K562 (cell line): ENCODE measurements at regions not wholly inside any gene's neighbourhood (a gene's known extent, or its start where the extent isn't known, plus 50 kb on each side); places are given as distances from the start of the nearest gene placed in this dataset.

ENCODE experiments used
- ATAC-seq: fragments of 200-7000 bp; cut with Tn5 transposase; 3 replicates; pipeline ENCODE4 v1.9.1; 2020; ENCODE audit warnings: moderate library complexity
- BruUV-seq: library from RNA; stranded (reverse); fragments of 400-500 nt; replicated peaks from 2 replicates; lab custom pipeline; 2021; lab: Mats Ljungman, UMichigan
- CTCF ChIA-PET: fragments of 300-600 bp; formaldehyde crosslinking; extraction: SDS; loops from one replicate; lab custom pipeline; 2021; ENCODE audit warnings: low intra/inter-chr PET ratio; lab: Yijun Ruan, JAX
- POLR2A ChIA-PET: fragments of 300-600, 350-650 bp; sonication (Branson Sonifier 250); formaldehyde crosslinking; extraction: SDS; loops from one replicate; lab custom pipeline; 2021; ENCODE audit warnings: antibody characterized with exemption, inconsistent platforms; lab: Yijun Ruan, JAX
- DNase-seq, 4 experiments: peaks; one replicate each; pipeline versions ENCODE4 v3.0.0 to v3.0.0-alpha.2; 2011 to 2018; ENCODE audit warnings: low spot score in 3 of 4, mixed read lengths in 3 of 4; ENCODE audit errors: extremely low read depth in 1 of 4
- FAIRE-seq: peaks from 2 replicates; lab custom pipeline; 2011; peaks lifted over from hg19 to GRCh38; lab: Jason Lieb, UNC
- H2AFZ ChIP-seq: 2 replicates; pipeline ENCODE4 v1.6.0; 2011; ENCODE audit warnings: low read depth, low read length, control low read depth, inconsistent platforms
- H3K27ac ChIP-seq: fragments of 200-600 bp; 3 replicates; pipeline ENCODE4 v1.8.0; 2011; ENCODE audit warnings: low read depth, mild to moderate bottlenecking, control low read depth, inconsistent platforms, low read length, moderate library complexity, mixed read lengths; ENCODE audit errors: extremely low read depth
- H3K27me3 ChIP-seq, 2 experiments: fragments of 300-600 bp in 1 of 2; 2 replicates in 1 of 2; 3 replicates in 1 of 2; pipeline versions ENCODE4 v1.6.0 to v1.8.0; 2011; ENCODE audit warnings: inconsistent platforms in 2 of 2, low read length in 2 of 2, mild to moderate bottlenecking in 1 of 2, mixed read lengths in 1 of 2, moderate library complexity in 1 of 2; ENCODE audit not compliant: control insufficient read depth in 2 of 2, insufficient read depth in 2 of 2
- H3K36me3 ChIP-seq: fragments of 300-600 bp; 3 replicates; pipeline ENCODE4 v1.8.0; 2011; ENCODE audit warnings: mild to moderate bottlenecking, low read length, inconsistent platforms; ENCODE audit not compliant: control insufficient read depth, insufficient read depth
- H3K4me1 ChIP-seq, 2 experiments: fragments of 200-600 bp in 1 of 2; replicated peaks in 1 of 2; 2 replicates in 1 of 2; 3 replicates in 1 of 2; pipeline versions ENCODE4 v1.5.1 to v1.8.0; 2011; ENCODE audit warnings: inconsistent platforms in 2 of 2, low read length in 2 of 2, mild to moderate bottlenecking in 1 of 2, mixed read lengths in 1 of 2, moderate library complexity in 1 of 2; ENCODE audit not compliant: control insufficient read depth in 2 of 2, insufficient read depth in 2 of 2
- H3K4me2 ChIP-seq: 2 replicates; pipeline ENCODE4 v1.6.1; 2011; ENCODE audit warnings: low read length, control low read depth, inconsistent platforms, mixed read lengths; ENCODE audit not compliant: insufficient read depth
- H3K4me3 ChIP-seq: fragments of 200-600 bp; sonication (generic), shearing (Covaris generic); 2 replicates; pipeline ENCODE4 v1.5.1; 2016; ENCODE audit warnings: control low read depth, inconsistent platforms
- H3K79me2 ChIP-seq: fragments of 200-600 bp; 3 replicates; pipeline ENCODE4 v1.8.0; 2011; ENCODE audit warnings: low read length, inconsistent platforms; ENCODE audit not compliant: control insufficient read depth, insufficient read depth
- H3K9ac ChIP-seq, 2 experiments: 2 replicates each; pipeline versions ENCODE4 v1.6.0 to v1.6.1; 2011; ENCODE audit warnings: low read depth in 2 of 2, low read length in 2 of 2, control low read depth in 1 of 2, inconsistent platforms in 1 of 2, mild to moderate bottlenecking in 1 of 2, mixed read lengths in 1 of 2; ENCODE audit not compliant: insufficient read depth in 1 of 2
- H3K9me1 ChIP-seq: one replicate; pipeline ENCODE4 v1.6.0; 2011; ENCODE audit warnings: inconsistent platforms, mild to moderate bottlenecking, low read length, moderate library complexity; ENCODE audit not compliant: control insufficient read depth, insufficient read depth
- H3K9me3 ChIP-seq: replicated peaks from 2 replicates; pipeline ENCODE4 v1.5.1; 2011; ENCODE audit warnings: low read depth, low read length, inconsistent platforms; ENCODE audit not compliant: control insufficient read depth, insufficient read depth
- H4K20me1 ChIP-seq: replicated peaks from 2 replicates; pipeline ENCODE4 v1.6.1; 2011; ENCODE audit warnings: low read length, inconsistent platforms, mixed read lengths; ENCODE audit not compliant: control insufficient read depth, insufficient read depth
- BRD9 ChIP-seq: fragments of 450-650 bp; IDR thresholded peaks from 2 replicates; pipeline ENCODE4 v1.6.1; 2018; ENCODE audit warnings: low read depth; ENCODE audit not compliant: partially characterized antibody
- GATAD2A ChIP-seq: fragments of 450-650 bp; IDR thresholded peaks from 2 replicates; pipeline ENCODE4 v1.6.1; 2017
- KAT7 ChIP-seq: sonication (generic); formaldehyde crosslinking; IDR thresholded peaks from 2 replicates; pipeline ENCODE4 v1.8.0; 2022; ENCODE audit warnings: missing genetic modification reagents, mild to moderate bottlenecking, borderline replicate concordance
- NBN ChIP-seq: fragments of 450-650 bp; IDR thresholded peaks from 2 replicates; pipeline ENCODE4 v1.6.1; 2016; ENCODE audit warnings: low read depth, mild to moderate bottlenecking
- NUFIP1 ChIP-seq: fragments of 450-650 bp; IDR thresholded peaks from 2 replicates; pipeline ENCODE4 v1.6.1; 2018; ENCODE audit not compliant: partially characterized antibody
- SAFB ChIP-seq: fragments of 200-400 bp; formaldehyde crosslinking; IDR thresholded peaks from 2 replicates; pipeline ENCODE4 v1.6.1; 2017; ENCODE audit warnings: low read depth, low read length, borderline replicate concordance
- SIN3A ChIP-seq, 2 experiments: fragments of 150-350 bp in 1 of 2; IDR thresholded peaks; 2 replicates each; pipeline ENCODE4 v1.6.1; 2011 to 2016; ENCODE audit warnings: borderline replicate concordance in 2 of 2, low read depth in 2 of 2, low read length in 2 of 2, mild to moderate bottlenecking in 2 of 2, moderate library complexity in 2 of 2; ENCODE audit not compliant: control insufficient read depth in 1 of 2
- ZNF174 ChIP-seq: fragments of 250-450 bp; sonication (Bioruptor Pico); IDR thresholded peaks from 2 replicates; pipeline ENCODE4 v1.4.0; 2020; ENCODE audit warnings: mild to moderate bottlenecking
- WGBS: fragments of 100-300 bp; shearing (Covaris generic); methylation state at CpG from one replicate; pipeline ENCODE4 v1.1.6; 2016; ENCODE audit warnings: low coverage, mixed read lengths; ENCODE audit not compliant: insufficient coverage; ENCODE audit errors: missing lambda C conversion rate; 5-methylcytosine and 5-hydroxymethylcytosine counted together
- in situ Hi-C: fragments of 300-500 bp; cut with MboI; formaldehyde crosslinking; loops from 4 replicates; pipeline ENCODE4 v1.15.0; 2018; ENCODE audit warnings: inconsistent platforms, mixed read lengths
- intact Hi-C: fragments of 100-400 bp; cut with micrococcal nuclease; formaldehyde crosslinking; loops from 2 replicates; pipeline ENCODE4 v1.14.2; 2022
- TF ChIP-seq, protein P1 (sequence below): fragments of 250-450 bp; sonication (Bioruptor Pico); IDR thresholded peaks from 2 replicates; pipeline ENCODE4 v1.8.0; 2022; ENCODE audit warnings: moderate library complexity, mild to moderate bottlenecking, inconsistent platforms
- TF ChIP-seq, protein P2 (sequence below): sonication (generic); formaldehyde crosslinking; IDR thresholded peaks from 2 replicates; pipeline ENCODE4 v1.8.0; 2022; ENCODE audit warnings: mild to moderate bottlenecking, low read depth, missing genetic modification reagents
- TF ChIP-seq, protein P3 (sequence below): fragments of 450-650 bp; formaldehyde crosslinking; IDR thresholded peaks from 2 replicates; pipeline ENCODE4 v1.4.0; 2020; ENCODE audit warnings: mild to moderate bottlenecking, moderate library complexity

DNA sequence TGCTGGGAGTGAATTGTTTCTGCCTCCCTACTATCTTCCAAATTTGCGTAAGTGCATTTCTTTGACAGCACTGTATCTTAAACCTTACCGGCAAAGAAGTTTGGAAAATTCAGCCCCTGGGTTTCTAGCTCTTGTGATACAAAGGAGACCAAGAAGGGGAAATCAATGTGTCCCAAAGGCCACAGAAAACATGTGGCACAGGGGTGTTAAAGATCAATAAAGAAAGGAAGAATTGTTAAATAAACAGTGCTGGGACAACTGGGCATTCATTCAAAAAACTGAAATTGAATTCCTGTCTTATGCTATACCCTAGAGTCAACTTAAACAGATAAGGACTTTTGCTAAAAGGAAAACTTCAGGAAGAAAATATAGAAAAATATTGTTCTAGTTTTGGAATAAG lies 328.1 kb downstream of the MAN2A1 start:
- Histone ChIP-seq H3K9ac (no peak overlapping the region), H3K27ac (no peak overlapping the region), H3K4me2 (no peak overlapping the region), H3K79me2 (no peaks in the 10 kb centered on the region), H3K9me1 (no peaks in the 10 kb centered on the region), H3K36me3 (no peaks in the 10 kb centered on the region), H3K27me3 (no peaks in the 10 kb centered on the region), H3K4me1 (no peaks in the 10 kb centered on the region), H4K20me1 (no peaks in the 10 kb centered on the region), H3K4me3 (no peak overlapping the region), H3K9me3 (no peaks in the 10 kb centered on the region), H2AFZ (no peak overlapping the region)
- ChIA-PET CTCF (no interaction called here), POLR2A (no interaction called here)
- WGBS = 0% methylated on average over 2 of the region's 2 CpGs
- FAIRE-seq (no peak), DNase-seq (no peak), ATAC-seq (no peak)
- TF ChIP-seq, protein P1, sequence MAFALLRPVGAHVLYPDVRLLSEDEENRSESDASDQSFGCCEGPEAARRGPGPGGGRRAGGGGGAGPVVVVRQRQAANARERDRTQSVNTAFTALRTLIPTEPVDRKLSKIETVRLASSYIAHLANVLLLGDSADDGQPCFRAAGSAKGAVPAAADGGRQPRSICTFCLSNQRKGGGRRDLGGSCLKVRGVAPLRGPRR (CRISPR knock-in tag) = no peak
- TF ChIP-seq NBN = no peak
- no peak for TF ChIP-seq BRD9
- TF ChIP-seq, protein P2, sequence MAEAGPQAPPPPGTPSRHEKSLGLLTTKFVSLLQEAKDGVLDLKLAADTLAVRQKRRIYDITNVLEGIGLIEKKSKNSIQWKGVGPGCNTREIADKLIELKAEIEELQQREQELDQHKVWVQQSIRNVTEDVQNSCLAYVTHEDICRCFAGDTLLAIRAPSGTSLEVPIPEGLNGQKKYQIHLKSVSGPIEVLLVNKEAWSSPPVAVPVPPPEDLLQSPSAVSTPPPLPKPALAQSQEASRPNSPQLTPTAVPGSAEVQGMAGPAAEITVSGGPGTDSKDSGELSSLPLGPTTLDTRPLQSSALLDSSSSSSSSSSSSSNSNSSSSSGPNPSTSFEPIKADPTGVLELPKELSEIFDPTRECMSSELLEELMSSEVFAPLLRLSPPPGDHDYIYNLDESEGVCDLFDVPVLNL (CRISPR knock-in tag) = no peak
- TF ChIP-seq KAT7 = no peak
- no peak for TF ChIP-seq ZNF174 (CRISPR knock-in tag)
- no peak for TF ChIP-seq GATAD2A
- no peak for TF ChIP-seq SIN3A (IDR thresholded peaks at IDR 0.05; ENCODE audit: borderline replicate concordance in 2 of 2, control insufficient read depth in 1 of 2, low read depth in 2 of 2, low read length in 2 of 2)
- no peak for TF ChIP-seq SAFB
- TF ChIP-seq, protein P3, sequence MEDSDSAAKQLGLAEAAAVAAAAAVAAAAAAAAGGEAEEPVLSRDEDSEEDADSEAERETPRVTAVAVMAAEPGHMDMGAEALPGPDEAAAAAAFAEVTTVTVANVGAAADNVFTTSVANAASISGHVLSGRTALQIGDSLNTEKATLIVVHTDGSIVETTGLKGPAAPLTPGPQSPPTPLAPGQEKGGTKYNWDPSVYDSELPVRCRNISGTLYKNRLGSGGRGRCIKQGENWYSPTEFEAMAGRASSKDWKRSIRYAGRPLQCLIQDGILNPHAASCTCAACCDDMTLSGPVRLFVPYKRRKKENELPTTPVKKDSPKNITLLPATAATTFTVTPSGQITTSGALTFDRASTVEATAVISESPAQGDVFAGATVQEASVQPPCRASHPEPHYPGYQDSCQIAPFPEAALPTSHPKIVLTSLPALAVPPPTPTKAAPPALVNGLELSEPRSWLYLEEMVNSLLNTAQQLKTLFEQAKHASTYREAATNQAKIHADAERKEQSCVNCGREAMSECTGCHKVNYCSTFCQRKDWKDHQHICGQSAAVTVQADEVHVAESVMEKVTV (CRISPR knock-in tag) = no peak
- no peak for TF ChIP-seq NUFIP1
- intact Hi-C loops (no loop called here), in situ Hi-C loops (no loop called here)
- BruUV-seq = no TSS peak
